UCSD-AML1 (cell line): ENCODE measurements at regions not wholly inside any gene's neighbourhood (a gene's known extent, or its start where the extent isn't known, plus 50 kb on each side); places are given as distances from the start of the nearest gene placed in this dataset.
"Not testable (repeated sequence)": the region's sequence is repeated elsewhere in the genome, so short reads cannot be mapped to it uniquely, and the experiment has no call there.

Experiments used
- DNase-seq: peaks from one replicate; lab custom pipeline; 2025; ENCODE audit not compliant: unreplicated experiment; lab: John Stamatoyannopoulos, UW

DNA sequence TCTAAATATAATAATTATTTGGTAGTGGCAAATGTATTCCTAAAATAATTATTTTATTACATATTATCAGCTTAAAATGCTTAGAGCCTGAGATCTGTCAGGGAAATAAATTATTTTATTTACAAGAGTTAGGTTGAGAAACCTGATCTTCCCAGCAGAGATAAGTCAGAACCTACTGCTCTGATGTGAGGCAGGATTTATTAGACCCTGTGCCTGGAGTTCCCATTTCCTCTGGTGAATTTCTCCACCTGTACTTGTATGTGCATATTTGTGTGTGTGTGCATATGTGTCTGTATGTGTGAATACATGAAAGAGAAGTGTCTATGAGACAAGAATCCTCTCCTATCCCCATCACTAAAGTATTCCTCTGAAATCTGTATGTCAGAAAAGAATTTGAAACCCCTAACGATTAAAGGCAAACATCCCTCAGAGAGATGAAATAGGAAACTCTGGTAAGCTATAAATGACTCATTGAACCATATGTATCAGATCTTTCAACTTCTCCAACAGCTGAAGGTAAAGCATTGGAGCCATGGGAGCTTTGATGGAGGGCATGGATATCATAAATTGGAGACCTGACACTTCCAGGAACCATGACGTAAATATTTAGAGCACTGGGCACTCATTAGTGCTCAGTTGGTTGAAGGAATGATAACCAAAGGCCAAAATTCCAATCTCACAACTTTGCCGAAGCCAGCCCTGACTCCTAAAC is 190.9 kb downstream of the XPNPEP1 start:
- DNase-seq = no peak

DNA sequence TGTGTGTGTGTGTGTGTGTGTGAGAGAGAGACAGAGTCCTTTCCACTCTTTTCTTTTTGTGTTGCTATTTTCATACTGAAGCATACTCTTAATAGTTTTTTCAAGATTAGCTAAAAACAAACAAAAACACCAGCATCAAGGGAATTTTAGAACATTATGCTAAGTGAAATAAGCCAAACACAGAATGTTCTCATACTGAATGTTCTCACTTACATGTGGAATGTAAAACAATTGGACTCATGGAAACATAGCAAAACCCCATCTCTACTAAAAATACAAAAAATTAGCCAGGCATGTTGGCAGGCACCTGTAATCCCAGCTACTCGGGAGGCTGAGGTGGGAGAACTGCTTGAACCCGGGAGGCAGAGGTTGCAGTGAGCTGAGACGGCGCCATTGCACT is 193.4 kb downstream of the XPNPEP1 start:
- not testable (repeated sequence) for DNase-seq

DNA sequence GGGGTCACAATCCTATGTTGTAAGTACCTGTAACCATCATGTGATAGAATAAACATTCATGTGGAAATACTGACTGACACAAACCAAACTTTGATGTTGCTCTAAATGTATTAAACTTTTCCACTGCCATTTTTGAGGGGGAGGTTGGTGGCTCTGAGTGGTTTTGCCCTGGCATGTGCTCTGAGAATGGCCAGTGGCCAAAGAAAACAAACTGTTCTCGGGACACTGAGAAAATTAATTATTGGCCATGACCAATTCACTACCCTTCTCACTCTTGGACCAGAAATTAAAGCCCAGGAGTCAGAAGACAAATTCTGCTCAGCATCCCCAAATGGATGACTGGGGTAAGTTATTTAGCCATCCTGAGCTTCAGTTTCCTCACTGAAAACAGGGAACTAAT is 195.9 kb downstream of the XPNPEP1 start:
- DNase-seq = no peak

DNA sequence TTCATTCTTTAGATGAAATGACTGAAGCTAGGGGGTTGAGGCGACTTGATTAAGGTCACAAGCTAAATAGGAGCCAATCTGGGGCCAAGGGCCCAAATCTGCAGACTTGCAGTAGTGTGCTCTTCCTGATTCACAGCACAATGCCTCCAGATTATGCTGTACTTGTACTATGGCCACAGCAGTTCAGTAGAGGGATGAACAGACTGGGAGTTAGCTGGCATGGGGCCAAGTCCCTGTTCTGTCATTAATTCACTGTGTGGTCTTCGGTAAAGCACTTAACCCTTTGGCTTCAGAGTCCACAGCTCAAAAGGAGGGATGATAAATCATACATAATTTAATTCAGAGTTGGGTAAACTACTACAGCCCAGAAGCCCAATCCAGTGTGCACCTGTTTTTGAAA is 196.8 kb downstream of the XPNPEP1 start:
- no peak for DNase-seq

DNA sequence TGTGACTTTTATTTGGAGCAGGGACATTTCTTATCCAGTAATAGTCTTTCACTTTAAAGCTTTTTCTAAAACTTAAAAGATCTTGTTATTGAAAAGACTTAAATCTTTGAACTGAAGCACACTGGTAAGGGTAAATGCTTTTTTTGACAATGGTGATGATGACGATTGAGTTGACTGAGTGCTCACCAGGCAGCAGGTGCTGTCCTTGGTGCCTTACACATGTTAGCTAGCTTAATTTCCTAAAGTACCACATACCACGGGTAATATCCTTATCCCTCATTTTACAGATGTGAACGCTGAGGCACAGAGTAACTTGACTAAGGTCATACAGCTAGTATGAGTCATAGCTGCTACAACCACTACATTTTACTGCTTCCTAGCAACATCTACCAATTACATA is 200.0 kb downstream of the XPNPEP1 start:
- DNase-seq = no peak

DNA sequence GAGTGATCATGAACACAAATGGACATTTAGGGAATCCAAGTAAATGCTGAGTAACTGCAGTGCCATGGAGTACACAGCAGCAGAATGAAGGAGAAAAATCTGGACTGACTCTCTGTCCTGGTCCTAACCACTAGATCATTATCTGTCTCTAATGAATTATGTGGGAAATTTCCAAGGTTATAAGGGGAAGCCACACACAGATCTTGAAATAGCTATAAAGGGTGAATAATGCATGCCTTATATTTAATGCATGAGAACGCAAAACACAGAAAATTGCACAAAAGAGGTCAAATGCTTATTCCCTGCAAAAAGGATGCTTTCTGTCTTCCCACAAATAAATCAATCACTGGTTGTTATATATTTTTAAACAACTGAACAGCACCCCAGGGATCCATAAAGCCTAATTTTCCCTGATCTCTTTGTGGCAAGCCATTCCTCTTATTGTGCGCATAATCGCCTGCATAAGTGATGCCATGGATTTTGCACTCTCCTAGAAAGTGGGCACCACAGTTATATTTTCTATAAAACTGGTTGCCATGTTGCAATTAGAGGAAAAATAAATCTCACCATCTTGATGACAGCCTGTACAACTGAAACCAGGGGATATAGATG is 201.8 kb downstream of the XPNPEP1 start:
- DNase-seq = no peak

DNA sequence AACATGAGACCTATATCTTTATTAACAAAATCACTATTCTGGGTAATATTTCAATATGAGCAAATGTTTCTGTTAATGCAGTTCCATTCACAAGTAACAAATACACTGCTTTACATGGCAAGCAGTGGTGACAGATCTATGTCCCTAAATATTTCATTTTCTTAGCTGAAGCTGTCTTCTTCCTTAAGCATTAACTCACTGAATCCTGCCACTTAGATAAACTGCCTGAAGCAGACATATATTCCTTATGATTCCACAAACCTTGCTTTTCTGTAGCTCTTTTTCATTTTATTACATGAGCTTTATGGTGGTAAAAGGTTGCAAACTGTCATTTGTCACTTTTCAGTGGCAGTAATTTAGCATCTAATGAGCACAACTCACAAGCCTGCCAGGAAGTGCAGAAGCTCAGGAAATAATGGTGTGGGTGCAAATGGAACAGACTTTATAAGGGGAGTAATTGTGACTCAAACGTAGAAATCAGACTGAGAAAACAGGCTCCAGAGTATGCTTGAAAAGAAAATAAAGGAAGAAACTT is 217.2 kb downstream of the XPNPEP1 start:
- DNase-seq = no peak

DNA sequence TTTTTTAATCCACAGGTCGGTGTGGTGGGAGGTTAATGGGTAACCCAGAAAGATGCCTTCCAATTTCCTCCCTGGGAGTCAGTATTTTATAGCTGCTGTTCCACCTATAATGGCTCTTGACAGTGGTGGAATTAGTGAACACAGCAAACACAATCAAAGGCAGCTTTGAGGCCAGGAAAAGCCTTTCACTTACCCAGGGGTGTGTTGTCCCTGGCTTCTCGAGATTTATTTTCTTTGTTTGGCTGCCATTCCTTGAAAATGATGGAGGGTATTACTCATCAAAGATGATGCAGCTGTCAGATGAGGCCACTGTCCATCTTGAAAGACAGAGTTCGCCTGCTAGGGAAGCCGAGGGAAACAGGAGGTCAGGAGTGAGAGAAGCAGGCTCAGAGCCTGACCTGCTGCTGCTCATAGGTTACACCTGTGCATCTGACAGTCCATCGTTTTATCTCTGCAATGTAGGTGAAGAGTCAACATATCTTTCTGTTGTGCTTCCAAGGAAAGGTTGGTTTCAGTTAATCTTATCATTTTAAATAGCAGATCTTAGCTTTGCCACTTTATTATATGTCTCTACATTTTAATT is 221.6 kb downstream of the XPNPEP1 start:
- no peak for DNase-seq

DNA sequence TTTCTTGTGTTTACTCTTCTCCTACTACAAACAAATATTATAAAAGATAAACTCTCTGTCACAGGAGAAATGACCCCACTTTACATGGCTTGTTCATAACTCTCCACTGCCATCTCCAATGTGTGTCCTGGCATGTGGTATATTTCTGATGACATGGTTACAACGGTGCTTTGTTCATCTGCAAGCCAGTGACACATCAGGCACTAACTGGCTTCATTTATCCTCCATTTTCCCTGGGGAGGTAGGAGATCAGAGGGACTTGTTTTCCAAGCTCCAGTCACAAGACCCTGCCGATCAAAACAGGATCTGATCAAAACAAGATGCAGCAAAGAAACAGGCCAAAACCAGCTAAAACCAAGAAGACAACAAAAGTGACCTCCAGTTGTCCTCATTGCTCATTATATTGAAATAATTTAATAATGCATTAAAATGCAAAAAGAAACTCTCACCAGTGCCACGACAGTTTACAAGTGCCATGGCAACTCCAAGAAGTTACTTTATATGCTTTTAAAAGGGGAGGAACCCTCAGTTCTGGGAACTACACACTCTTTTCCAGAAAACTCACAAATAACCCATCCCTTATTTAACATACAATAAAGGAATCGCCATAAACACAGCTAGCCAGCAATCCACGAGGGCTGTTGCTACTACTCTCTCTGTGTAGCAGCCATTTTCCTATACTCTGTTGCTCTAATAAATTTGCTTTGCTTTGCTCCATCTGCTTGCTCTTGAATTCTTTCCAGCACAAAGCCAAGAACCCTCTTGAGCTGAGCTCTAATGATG is 224.2 kb downstream of the XPNPEP1 start:
- no peak for DNase-seq

DNA sequence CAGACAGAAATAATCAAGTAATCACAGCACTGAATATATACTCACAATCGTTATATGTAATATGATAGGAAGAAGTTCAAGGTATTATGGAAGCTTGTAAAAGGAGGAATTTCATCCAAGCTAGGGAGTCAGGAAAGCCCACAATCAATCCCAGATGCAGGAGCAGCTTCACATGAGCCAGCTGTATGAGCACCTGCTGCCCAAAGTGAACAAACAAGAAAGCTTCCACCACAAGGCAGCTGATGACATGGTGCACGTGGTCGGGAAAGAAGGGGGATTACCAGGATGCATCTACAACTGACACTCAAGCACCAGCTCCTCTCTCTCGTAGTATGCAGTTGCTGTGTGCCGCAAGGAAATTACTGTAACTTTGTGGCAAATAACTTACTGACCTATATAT is 225.2 kb downstream of the XPNPEP1 start:
- no peak for DNase-seq

DNA sequence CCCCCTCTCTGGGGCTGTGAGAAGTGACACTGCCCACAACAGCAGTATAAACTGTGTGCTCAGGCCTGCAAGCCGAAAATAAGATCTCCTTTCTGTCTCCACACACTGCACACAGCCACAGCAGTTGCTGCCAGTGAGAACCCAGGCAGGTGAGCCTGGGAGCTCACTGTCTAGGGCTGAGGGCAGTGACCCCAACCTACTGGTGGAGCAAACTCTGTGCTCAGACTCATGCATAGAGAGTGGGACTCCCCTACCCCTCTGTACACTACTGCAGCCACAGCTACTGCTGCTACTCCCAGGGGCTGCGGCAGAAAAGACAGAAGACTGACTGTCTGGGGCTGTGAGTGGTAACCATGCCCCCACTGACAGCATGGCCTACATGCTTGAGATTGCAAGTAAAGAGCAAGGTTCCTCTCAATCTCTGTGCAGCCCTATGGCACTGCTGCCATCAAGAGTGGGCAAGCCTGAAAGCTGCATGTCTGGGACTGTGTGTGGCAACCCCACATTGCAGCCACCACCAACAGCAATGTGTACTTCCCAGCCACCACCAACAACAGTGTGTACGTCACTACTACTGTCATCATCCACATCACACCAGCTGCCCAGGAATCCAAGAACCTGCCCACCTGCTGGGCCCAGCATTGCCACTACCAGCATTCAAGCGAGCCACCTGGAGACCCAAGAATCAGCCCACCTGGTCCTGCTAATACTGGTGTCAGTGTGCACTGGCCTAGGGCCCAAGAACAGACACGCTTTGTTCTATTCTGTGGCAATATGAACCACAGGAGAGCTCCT is 226.1 kb downstream of the XPNPEP1 start:
- no peak for DNase-seq

DNA sequence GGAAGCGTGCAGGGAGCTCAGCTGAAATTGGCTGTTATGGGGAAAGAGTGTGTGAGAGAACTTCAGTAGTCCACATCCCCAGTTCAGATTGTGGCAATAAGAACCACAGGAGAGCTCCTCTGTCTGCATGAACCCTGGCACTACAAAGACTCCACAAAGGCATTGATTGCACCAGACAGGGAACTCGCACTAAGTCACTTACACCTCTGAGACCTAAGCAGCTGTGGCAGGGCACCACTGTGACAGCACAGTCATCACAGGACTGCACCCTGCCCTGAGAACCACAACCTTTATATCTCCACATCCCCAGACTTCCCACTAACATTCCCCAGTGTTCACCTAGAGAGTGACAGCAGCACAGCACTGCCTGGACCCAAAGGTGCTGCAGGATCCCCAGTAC is 226.8 kb downstream of the XPNPEP1 start:
- DNase-seq = no peak

DNA sequence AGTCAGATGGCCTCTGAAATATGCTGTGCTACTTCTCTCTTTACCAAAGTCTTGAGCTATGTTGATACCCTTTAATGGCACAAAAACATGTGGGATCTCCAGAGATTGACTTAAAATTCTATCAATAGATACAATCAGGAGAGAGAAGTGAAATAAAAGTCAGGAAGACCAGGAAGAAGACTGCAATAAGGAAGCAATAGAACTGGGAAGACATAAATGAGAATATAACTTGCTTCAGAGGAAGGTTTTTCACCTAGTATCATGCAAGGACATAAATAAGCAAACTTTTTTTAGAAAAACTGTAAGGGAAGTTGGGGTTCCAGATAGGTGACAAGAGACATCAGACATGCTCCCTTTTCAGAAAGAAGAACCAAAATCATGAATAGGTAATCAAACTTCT is 227.3 kb downstream of the XPNPEP1 start:
- no peak for DNase-seq

DNA sequence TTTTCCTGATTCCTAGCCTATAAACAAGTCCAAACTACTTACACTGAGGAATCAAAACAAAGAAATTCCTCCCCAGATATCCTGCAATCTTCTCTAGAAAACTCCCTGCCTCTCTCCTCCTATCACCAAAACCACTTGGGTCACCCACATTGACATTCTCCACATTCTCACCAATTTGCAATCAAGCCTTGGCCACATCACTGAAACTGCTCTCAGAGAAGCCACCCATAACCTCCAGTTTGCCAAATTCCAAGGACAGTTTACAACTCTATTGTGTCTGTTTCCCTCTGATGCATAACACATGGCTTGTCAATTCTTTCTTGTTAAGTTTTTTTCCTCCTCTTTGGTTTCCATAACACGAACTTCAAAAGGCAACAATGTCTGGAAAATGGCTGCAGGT is 233.5 kb downstream of the XPNPEP1 start:
- no peak for DNase-seq

DNA sequence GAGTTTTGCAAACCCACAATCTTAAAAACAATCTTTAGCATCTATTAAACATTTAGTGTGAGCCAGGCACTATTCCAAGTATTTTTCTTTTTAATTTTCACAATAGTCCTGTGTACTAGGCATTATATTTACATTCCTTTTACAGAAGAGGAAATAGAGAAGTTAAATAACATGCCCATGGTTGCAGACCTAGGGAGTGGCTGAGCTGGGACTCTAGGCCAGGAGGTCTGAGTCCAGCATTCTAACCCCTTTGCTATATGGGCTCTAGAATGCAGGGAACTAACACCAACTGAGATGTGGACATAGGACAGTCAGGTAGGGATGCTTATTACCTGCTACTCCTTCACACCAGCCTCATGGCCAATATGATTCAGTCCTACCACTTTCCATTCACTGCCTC is 243.8 kb downstream of the XPNPEP1 start:
- no peak for DNase-seq

DNA sequence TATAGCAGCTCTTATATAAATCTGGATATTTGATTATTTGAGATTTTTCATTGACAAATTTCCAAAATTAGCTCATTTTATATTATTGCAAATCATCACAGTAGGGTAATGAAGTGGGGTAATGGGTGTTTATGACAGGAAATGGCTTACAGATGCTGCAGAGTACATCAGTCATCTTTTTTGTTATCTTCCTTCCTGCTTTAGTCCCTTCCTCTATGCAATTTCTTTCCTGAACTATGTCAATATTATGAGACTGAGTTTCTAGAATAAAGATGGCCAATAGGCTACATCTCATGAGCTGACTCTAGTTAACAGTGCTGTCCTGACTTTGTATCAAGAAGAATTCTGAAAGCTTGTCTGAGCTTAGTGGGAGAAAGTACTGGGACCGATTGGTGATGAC is 244.5 kb downstream of the XPNPEP1 start:
- DNase-seq = no peak

DNA sequence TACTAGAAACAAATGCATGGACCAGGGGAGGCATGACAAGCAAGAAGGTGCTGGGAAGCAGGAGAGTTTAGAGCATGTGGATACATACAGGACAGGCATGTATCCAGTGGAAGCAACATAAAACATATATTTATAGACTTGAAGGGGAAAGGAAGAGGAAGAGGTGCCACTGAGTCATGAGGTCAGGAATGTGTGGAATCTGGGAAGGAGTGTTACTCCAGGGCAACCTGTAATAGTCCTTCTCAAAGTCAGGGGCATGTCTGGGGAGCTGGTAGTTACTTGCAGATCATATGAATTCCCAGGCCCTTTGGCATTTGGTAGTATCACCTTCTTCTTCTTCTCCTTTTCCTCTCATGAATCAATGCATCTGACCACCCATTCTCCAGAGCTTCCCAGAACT is 246.6 kb downstream of the XPNPEP1 start:
- no peak for DNase-seq

DNA sequence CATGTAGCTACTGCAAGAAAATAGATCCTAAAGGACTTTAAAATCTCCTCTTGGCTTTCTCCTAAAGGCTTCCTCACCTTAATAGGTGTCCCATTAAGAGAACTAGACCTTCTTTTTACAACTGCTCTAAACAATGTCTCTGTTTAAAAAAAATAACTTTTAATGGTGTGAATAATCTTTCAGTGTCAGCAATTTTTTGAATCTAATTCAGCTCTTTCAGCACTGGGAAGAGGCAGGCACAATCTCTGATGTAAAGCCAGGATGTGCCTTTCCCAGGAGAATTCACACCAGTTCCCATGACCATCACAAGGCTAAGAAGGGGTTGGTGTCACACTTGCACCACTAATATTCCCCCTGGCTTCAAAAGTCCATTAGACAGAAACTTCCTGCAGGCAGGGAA is 254.6 kb downstream of the XPNPEP1 start:
- no peak for DNase-seq

DNA sequence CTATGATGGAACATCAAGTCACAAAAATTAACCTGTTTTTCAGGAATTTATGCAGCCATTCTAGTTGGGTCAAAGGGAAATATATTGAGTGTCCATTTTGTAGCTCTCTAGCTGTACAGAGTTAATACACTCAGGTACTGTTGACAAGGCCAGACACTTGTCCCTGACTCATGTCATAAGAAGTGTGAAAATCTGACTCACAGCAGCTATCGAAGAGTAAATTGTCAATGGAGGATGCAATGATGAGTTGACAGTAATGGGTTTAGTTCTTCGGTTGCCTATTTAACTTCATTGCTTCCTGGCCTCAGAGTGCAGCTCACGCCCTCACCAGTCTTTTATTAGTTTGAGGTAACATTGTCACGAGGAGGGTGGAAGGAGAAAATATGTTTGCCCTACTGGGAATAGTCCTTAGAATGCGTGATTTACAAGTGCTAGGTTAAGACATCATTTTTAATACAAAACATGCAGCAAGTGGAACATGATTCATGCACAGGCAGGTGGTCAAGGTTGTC is 255.1 kb downstream of the XPNPEP1 start:
- no peak for DNase-seq

DNA sequence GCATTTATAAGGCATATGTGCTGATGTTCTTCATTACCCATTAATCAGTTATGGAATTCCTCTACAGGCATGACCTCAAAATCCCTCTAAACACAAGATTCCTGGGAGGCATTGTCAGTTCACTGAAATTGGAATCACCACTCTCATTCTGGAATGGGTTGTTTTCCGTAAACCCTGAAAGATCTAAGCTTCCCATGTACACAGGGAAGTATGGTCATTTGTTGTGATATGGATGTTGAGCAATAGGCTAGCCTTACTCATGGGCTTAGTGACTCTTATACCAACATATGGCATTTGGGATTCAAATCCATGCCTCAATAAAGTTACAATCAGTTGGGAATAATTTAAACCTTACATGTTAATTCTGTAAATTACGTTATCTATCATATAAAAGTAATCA is 258.0 kb downstream of the XPNPEP1 start:
- DNase-seq = no peak

DNA sequence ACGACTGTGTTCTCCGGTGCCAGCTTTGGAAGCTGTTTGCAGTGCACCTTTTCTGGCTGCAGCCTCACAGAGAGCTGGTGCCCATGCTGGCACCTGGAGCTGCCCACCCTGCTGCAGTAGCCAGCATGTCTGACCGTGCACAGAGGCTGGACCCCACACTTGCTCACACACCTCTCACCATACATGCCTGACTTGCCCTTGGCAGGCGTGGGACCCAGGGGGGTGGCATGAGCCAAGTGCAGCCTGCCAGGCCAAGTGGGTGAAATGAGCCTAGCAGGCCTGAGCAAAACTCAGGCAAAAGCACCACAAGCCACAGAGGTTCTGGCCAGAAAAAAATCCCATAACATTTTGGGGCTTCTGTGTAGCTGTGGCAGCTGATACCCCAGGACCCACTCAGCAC is 258.8 kb downstream of the XPNPEP1 start:
- no peak for DNase-seq
